Right lobe of liver (tissue), 6 donors: ENCODE measurements at regions not wholly inside any gene's neighbourhood (a gene's known extent, or its start where the extent isn't known, plus 50 kb on each side); places are given as distances from the start of the nearest gene placed in this dataset.

Source experiments
- ATAC-seq, 4 donors: fragments of 200-7000 bp; cut with Tn5 transposase; one replicate each; pipeline ENCODE4 v1.9.1; 2020; ENCODE audit warnings: mild to moderate bottlenecking in 4 of 4, moderate library complexity in 4 of 4
- DNase-seq, 3 donors: peaks; one replicate each; pipeline ENCODE4 v3.0.0-alpha.2; 2020
- H3K27ac ChIP-seq, 3 donors: fragments of 200-600 bp; one replicate each; pipeline ENCODE4 v1.8.0; 2022
- H3K27me3 ChIP-seq, 2 donors: fragments of 200-600 bp; one replicate each; pipeline ENCODE4 v1.8.0; 2022
- H3K36me3 ChIP-seq, 4 donors: fragments of 200-600 bp; sonication (generic) in 1 of 4; one replicate each; pipeline versions ENCODE4 v1.5.1 to v1.8.0; 2017 to 2022; ENCODE audit warnings: control low read depth in 1 of 4
- H3K4me1 ChIP-seq, 4 donors: fragments of 200-600 bp; sonication (generic) in 1 of 4; one replicate each; pipeline versions ENCODE4 v1.5.1 to v1.8.0; 2017 to 2022; ENCODE audit warnings: control low read depth in 1 of 4
- H3K4me3 ChIP-seq, 3 donors: fragments of 200-600 bp; one replicate each; pipeline ENCODE4 v1.8.0; 2022
- H3K9me3 ChIP-seq, 4 donors: fragments of 200-600 bp; sonication (generic) in 1 of 4; one replicate each; pipeline versions ENCODE4 v1.5.1 to v1.8.0; 2017 to 2022; ENCODE audit warnings: control low read depth in 1 of 4
- CTCF ChIP-seq, 4 donors: fragments of 200-600 bp in 3 of 4; fragments of 450-650 bp in 1 of 4; IDR thresholded peaks; one replicate each; pipeline versions ENCODE4 v1.5.1 to v1.8.0; 2016 to 2022; ENCODE audit warnings: antibody characterized with exemption in 4 of 4, mild to moderate bottlenecking in 2 of 4
- POLR2A ChIP-seq: fragments of 450-650 bp; IDR thresholded peaks from one replicate; pipeline ENCODE4 v1.6.1; 2017; ENCODE audit warnings: antibody characterized with exemption, mild to moderate bottlenecking
- WGBS: methylation state at CpG from one replicate; pipeline ENCODE4 v1.1.6; 2018; ENCODE audit warnings: low coverage, low lambda C conversion rate; ENCODE audit not compliant: insufficient coverage; ENCODE audit errors: missing lambda C conversion rate; 5-methylcytosine and 5-hydroxymethylcytosine counted together
- intact Hi-C, 2 donors: fragments of 100-400 bp; cut with DNase I; formaldehyde crosslinking; loops; one replicate each; pipeline versions ENCODE4 v1.11.2 to v1.14.1; 2022
- donor health status: DM: no; HTN: yes; CAD: no.
- donor health status: DM: no; HTN: no; CAD: no.
- donor health status: DM: no; HTN: no; CAD: no.
- donor health status: DM: no; HTN: yes; CAD: no.
- donor health status: DM: no; HTN: yes; CAD: no.

DNA sequence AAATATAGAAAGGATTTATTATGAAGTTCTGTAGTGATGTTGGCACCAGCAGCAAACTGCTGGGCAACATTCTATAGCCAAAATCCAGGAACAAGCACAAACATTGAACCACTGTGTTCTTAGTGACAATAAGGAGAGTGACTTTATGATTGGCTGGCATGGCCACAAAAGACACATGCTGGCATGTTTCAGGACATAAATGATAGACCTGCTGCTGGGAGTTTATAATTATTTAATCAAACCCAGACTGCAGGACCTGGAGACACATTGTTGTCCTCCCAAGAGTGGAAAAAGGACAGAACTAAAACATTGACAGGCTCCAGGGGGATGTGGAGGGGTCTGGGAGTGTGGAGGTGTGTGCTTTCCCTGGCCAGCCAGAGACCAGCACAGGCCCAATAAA lies 255.3 kb upstream of the LRTM1 start:
- Histone ChIP-seq H3K27ac (no peak overlapping the region), H3K4me1 (no peaks in the 10 kb centered on the region), H3K4me3 (no peak overlapping the region), H3K9me3 (no peaks in the 10 kb centered on the region), H3K27me3 (no peaks in the 10 kb centered on the region), H3K36me3 (no peaks in the 10 kb centered on the region)
- DNase-seq: no peak
- no peak for TF ChIP-seq CTCF (IDR thresholded peaks at IDR 0.05)
- TF ChIP-seq POLR2A: no peak
- no peak for ATAC-seq
- intact Hi-C loops: no loop called here

GRCh38 chr3:55180936-55181535 lies 253.2 kb upstream of the LRTM1 start:
- Histone ChIP-seq H3K27ac (no peak overlapping the region), H3K4me1 (no peaks in the 10 kb centered on the region), H3K36me3 (no peaks in the 10 kb centered on the region), H3K9me3 (no peaks in the 10 kb centered on the region), H3K4me3 (no peak overlapping the region), H3K27me3 (peaks cover 0 to 5% of the 10 kb centered on the region in 2 donors)
- TF ChIP-seq POLR2A (no peak), CTCF (IDR thresholded peaks at IDR 0.05) (peak; percentile 55 to 82 (median 79))
- ATAC-seq (peak in 3 of 4 donors; percentile 35 to 48 (median 36)), DNase-seq (no peak)
- 35% methylated on average over 6 of the region's 6 CpGs for WGBS
- intact Hi-C loops: no loop called here

DNA sequence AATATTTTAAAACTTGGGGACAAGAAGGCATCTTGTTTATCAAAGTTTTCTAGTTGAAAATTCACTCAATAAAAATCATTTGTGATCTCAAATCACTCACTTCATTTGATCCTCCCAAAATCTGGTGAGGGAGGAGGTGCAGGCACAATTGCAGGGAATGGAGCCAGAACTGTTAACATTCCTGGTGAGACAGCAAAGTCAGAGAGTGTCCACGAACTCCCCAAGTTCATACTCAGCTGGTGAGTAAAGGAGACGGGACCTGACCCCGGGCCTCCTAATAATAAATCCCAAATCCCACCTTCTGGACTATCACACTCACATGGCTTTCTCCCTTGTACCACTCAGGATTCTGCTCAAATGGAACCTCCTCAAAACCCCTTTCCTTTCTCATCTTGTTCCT lies 252.3 kb upstream of the LRTM1 start:
- intact Hi-C loops: no loop called here
- Histone ChIP-seq H3K36me3 (no peaks in the 10 kb centered on the region), H3K9me3 (no peaks in the 10 kb centered on the region), H3K4me1 (no peaks in the 10 kb centered on the region), H3K27ac (no peak overlapping the region), H3K4me3 (no peak overlapping the region), H3K27me3 (peaks cover 0 to 5% of the 10 kb centered on the region in 2 donors)
- no peak for TF ChIP-seq CTCF (IDR thresholded peaks at IDR 0.05)
- TF ChIP-seq POLR2A: no peak
- ATAC-seq (no peak), DNase-seq (no peak)
- WGBS: 42% methylated on average over 2 of the region's 3 CpGs

- intact Hi-C loops: loop anchor here (10.0 kb wide), 1 partner anchor 324 kb away; no protein-coding TSS in a partner anchor
- ATAC-seq: no peak
- Histone ChIP-seq H3K4me1 (no peaks in the 10 kb centered on the region), H3K27me3 (peaks cover 0 to 5% of the 10 kb centered on the region in 2 donors), H3K36me3 (no peaks in the 10 kb centered on the region), H3K27ac (no peak overlapping the region), H3K9me3 (no peaks in the 10 kb centered on the region), H3K4me3 (no peak overlapping the region)
- no peak for DNase-seq
- TF ChIP-seq CTCF (IDR thresholded peaks at IDR 0.05) (no peak), POLR2A (no peak)
- WGBS: 58% methylated on average over 3 of the region's 3 CpGs
These were observed 250.5 kb upstream of the LRTM1 start for GRCh38 chr3:55178336-55178735.

- H3K36me3 ChIP-seq: no peaks in the 10 kb centered on the region
- 45% methylated on average over 6 of the region's 6 CpGs for WGBS
- intact Hi-C loops: loop anchor here (10.0 kb wide), 1 partner anchor 323 kb away; no protein-coding TSS in a partner anchor
- H3K9me3 ChIP-seq: no peaks in the 10 kb centered on the region
- H3K4me1 ChIP-seq: no peaks in the 10 kb centered on the region
- no peak overlapping the region for H3K27ac ChIP-seq
- no peak for DNase-seq
- H3K4me3 ChIP-seq: no peak overlapping the region
- H3K27me3 ChIP-seq: peaks cover 0 to 5% of the 10 kb centered on the region in 2 donors
- TF ChIP-seq CTCF (IDR thresholded peaks at IDR 0.05) (no peak), POLR2A (no peak)
- no peak for ATAC-seq
These were observed 249.9 kb upstream of the LRTM1 start for GRCh38 chr3:55177749-55178148.
